ENCODE measurements at regions not wholly inside any gene's neighbourhood (a gene's known extent, or its start where the extent isn't known, plus 50 kb on each side); places are given as distances from the start of the nearest gene placed in this dataset.

DNA sequence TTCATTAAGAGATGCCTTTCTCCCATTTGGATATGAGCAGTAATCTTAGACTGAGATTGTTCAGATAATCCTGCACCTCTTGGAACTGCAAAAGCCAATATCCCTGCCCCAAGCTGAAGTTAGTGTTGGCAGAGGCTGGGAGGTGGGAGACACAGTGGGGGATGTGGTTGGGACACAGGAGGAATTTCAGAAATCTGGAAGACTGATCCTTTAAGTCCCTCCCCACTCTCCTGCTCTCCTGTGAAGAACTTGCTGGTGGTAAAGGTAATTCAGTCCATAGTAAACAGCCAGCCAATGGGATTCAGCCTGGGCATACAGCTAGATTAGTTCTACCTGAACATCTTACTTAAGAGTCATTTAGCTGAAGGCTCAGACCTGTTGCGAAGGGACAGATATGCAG, 50.0 kb upstream of the TMEM178A start:
- DNase-seq: no peak
- peaks cover 0 to 25% (median 6%) of the 10 kb centered on the region in 5 donors for H3K4me1 ChIP-seq (ENCODE audit: control insufficient read depth in 5 of 5, insufficient read depth in 5 of 5, low read length in 5 of 5)
- no peak overlapping the region for H3K9ac ChIP-seq (ENCODE audit: insufficient read depth in 1 of 2, low read length in 2 of 2)
- H3K4me3 ChIP-seq: no peak overlapping the region
- H3K27me3 ChIP-seq (ENCODE audit: control insufficient read depth in 3 of 3, insufficient read depth in 3 of 3, low read length in 2 of 3): no peaks in the 10 kb centered on the region
- H3K9me3 ChIP-seq (ENCODE audit: control insufficient read depth in 4 of 4, insufficient read depth in 3 of 4, low read length in 3 of 4): peaks cover 0 to 2% (median 0%) of the 10 kb centered on the region in 4 donors
- no peak overlapping the region for H3K27ac ChIP-seq (ENCODE audit: low read depth in 1 of 2, low read length in 1 of 2)
- H3K36me3 ChIP-seq (ENCODE audit: control insufficient read depth in 4 of 4, insufficient read depth in 4 of 4, low read length in 4 of 4): no peaks in the 10 kb centered on the region
- 57 to 98% methylated on average over 1 of the region's 1 CpG for WGBS, 2 donors
- TF ChIP-seq, protein P1, sequence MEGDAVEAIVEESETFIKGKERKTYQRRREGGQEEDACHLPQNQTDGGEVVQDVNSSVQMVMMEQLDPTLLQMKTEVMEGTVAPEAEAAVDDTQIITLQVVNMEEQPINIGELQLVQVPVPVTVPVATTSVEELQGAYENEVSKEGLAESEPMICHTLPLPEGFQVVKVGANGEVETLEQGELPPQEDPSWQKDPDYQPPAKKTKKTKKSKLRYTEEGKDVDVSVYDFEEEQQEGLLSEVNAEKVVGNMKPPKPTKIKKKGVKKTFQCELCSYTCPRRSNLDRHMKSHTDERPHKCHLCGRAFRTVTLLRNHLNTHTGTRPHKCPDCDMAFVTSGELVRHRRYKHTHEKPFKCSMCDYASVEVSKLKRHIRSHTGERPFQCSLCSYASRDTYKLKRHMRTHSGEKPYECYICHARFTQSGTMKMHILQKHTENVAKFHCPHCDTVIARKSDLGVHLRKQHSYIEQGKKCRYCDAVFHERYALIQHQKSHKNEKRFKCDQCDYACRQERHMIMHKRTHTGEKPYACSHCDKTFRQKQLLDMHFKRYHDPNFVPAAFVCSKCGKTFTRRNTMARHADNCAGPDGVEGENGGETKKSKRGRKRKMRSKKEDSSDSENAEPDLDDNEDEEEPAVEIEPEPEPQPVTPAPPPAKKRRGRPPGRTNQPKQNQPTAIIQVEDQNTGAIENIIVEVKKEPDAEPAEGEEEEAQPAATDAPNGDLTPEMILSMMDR (IDR thresholded peaks at IDR 0.05; ENCODE audit: control extremely low read depth, extremely low read depth): no peak
- no peak for ATAC-seq (ENCODE audit: insufficient read depth, low FRiP score)

All from lung (tissue), 11 donors.